Ishikawa (cell line): ENCODE measurements at regions not wholly inside any gene's neighbourhood (a gene's known extent, or its start where the extent isn't known, plus 50 kb on each side); places are given as distances from the start of the nearest gene placed in this dataset.

ENCODE experiments used
- CEBPB ChIP-seq: IDR thresholded peaks from 2 replicates; pipeline ENCODE4 v1.6.1; 2012
- CREB1 ChIP-seq: IDR thresholded peaks from 2 replicates; pipeline ENCODE4 v1.6.1; 2012; ENCODE audit warnings: low read depth
- EP300 ChIP-seq: IDR thresholded peaks from 2 replicates; pipeline ENCODE4 v1.6.1; 2012; ENCODE audit warnings: borderline replicate concordance
- FOXM1 ChIP-seq: IDR thresholded peaks from 2 replicates; pipeline ENCODE4 v1.6.1; 2012; ENCODE audit warnings: low read depth, borderline replicate concordance
- NFIC ChIP-seq: IDR thresholded peaks from 2 replicates; pipeline ENCODE4 v1.6.1; 2012
- TAF1 ChIP-seq: IDR thresholded peaks from 2 replicates; pipeline ENCODE4 v1.6.1; 2012; ENCODE audit warnings: low read depth, mild to moderate bottlenecking
- YY1 ChIP-seq: IDR thresholded peaks from 2 replicates; pipeline ENCODE4 v1.6.1; 2012; ENCODE audit warnings: low read depth
- TF ChIP-seq, protein P1 (sequence below): IDR thresholded peaks from 2 replicates; pipeline ENCODE4 v1.6.1; 2012
- TF ChIP-seq, protein P2 (sequence below): IDR thresholded peaks from 2 replicates; pipeline ENCODE4 v1.6.1; 2012; ENCODE audit warnings: low read depth, mild to moderate bottlenecking

DNA sequence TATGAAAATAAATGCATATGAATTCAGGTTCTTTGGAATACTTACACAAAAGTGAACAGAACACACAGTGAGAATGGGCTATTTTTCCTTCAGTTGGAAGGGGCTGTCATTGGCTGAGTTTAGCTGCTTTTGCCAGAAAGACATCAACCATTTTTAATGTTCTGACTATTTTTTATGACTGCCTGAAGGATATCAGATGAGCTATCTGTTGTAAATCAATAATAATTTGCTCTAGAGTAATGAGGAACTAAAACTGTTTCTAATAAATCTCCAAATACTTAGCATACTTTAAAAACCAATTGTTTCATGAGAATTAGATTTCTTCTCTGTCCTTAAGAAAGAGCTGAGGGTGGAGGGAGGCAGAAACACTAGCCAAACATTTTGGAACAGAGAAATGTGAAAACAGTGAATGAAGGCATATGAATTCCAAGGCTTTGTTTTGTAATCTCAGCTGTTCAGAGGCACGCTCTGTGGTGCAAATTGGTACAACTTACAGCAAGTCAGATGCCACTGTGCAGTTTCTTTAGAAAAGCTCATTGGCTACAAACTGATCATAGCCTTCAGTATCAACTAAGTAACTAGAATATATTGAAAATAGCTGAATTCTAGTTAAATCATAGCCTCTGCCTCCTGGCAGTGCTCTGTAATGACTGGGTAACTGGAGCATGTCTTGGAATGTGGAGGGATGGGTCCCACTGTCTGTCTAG, 228.9 kb upstream of the JAG1 start:
- TF ChIP-seq, protein P1, sequence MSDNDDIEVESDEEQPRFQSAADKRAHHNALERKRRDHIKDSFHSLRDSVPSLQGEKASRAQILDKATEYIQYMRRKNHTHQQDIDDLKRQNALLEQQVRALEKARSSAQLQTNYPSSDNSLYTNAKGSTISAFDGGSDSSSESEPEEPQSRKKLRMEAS: no peak
- TF ChIP-seq EP300 (no peak), CREB1 (no peak), CEBPB (no peak), NFIC (no peak), YY1 (no peak), FOXM1 (no peak), TAF1 (no peak)
- TF ChIP-seq, protein P2, sequence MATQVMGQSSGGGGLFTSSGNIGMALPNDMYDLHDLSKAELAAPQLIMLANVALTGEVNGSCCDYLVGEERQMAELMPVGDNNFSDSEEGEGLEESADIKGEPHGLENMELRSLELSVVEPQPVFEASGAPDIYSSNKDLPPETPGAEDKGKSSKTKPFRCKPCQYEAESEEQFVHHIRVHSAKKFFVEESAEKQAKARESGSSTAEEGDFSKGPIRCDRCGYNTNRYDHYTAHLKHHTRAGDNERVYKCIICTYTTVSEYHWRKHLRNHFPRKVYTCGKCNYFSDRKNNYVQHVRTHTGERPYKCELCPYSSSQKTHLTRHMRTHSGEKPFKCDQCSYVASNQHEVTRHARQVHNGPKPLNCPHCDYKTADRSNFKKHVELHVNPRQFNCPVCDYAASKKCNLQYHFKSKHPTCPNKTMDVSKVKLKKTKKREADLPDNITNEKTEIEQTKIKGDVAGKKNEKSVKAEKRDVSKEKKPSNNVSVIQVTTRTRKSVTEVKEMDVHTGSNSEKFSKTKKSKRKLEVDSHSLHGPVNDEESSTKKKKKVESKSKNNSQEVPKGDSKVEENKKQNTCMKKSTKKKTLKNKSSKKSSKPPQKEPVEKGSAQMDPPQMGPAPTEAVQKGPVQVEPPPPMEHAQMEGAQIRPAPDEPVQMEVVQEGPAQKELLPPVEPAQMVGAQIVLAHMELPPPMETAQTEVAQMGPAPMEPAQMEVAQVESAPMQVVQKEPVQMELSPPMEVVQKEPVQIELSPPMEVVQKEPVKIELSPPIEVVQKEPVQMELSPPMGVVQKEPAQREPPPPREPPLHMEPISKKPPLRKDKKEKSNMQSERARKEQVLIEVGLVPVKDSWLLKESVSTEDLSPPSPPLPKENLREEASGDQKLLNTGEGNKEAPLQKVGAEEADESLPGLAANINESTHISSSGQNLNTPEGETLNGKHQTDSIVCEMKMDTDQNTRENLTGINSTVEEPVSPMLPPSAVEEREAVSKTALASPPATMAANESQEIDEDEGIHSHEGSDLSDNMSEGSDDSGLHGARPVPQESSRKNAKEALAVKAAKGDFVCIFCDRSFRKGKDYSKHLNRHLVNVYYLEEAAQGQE: no peak
